GM12878 (cell line): ENCODE measurements at regions not wholly inside any gene's neighbourhood (a gene's known extent, or its start where the extent isn't known, plus 50 kb on each side); places are given as distances from the start of the nearest gene placed in this dataset.

Experiments
- EZH2 ChIP-seq: IDR thresholded peaks from 2 replicates; pipeline ENCODE4 v1.6.1; 2012; ENCODE audit warnings: low read depth, mild to moderate bottlenecking, control low read depth, inconsistent platforms, low read length, borderline replicate concordance; ENCODE audit not compliant: control insufficient read depth
- FOXM1 ChIP-seq: IDR thresholded peaks from 2 replicates; pipeline ENCODE4 v1.6.1; 2012; ENCODE audit warnings: low read depth, mild to moderate bottlenecking, inconsistent platforms, low read length, moderate library complexity
- MYC ChIP-seq: IDR thresholded peaks from 2 replicates; pipeline ENCODE4 v1.6.1; 2011; ENCODE audit warnings: mild to moderate bottlenecking, low read length, moderate library complexity, inconsistent platforms; ENCODE audit not compliant: insufficient read depth, insufficient replicate concordance, insufficient read length, severe bottlenecking
- NFYB ChIP-seq: IDR thresholded peaks from 2 replicates; pipeline ENCODE4 v1.6.1; 2011; ENCODE audit warnings: low read depth, mild to moderate bottlenecking, low read length, improper control_type of control experiment, moderate library complexity; ENCODE audit not compliant: insufficient read depth
- NR2C2 ChIP-seq: IDR thresholded peaks from 2 replicates; pipeline ENCODE4 v1.6.1; 2011; ENCODE audit warnings: borderline replicate concordance, low read depth; ENCODE audit not compliant: control insufficient read depth, insufficient read length
- PBX3 ChIP-seq: IDR thresholded peaks from 2 replicates; pipeline ENCODE4 v1.6.1; 2011; ENCODE audit warnings: mild to moderate bottlenecking, low read depth, low read length, moderate library complexity; ENCODE audit not compliant: insufficient replicate concordance
- POLR2A ChIP-seq: IDR thresholded peaks from 2 replicates; pipeline ENCODE4 v1.6.1; 2011; ENCODE audit warnings: low read depth, mild to moderate bottlenecking, low read length
- POLR2AphosphoS5 ChIP-seq: IDR thresholded peaks from 2 replicates; pipeline ENCODE4 v1.6.1; 2011; ENCODE audit warnings: mild to moderate bottlenecking, low read length, inconsistent platforms
- TF ChIP-seq, protein P1 (sequence below), 3 experiments: IDR thresholded peaks in 2 of 3; conservative IDR thresholded peaks in 1 of 3; 2 replicates each; pipeline ENCODE4 v1.5.1; 2011; ENCODE audit warnings: low read depth in 3 of 3, low read length in 3 of 3, mild to moderate bottlenecking in 3 of 3, control low read depth in 2 of 3, moderate library complexity in 2 of 3, inconsistent platforms in 1 of 3, mixed read lengths in 1 of 3; ENCODE audit not compliant: control insufficient read depth in 2 of 3, insufficient read depth in 1 of 3; ENCODE audit errors: extremely low read depth in 1 of 3

DNA sequence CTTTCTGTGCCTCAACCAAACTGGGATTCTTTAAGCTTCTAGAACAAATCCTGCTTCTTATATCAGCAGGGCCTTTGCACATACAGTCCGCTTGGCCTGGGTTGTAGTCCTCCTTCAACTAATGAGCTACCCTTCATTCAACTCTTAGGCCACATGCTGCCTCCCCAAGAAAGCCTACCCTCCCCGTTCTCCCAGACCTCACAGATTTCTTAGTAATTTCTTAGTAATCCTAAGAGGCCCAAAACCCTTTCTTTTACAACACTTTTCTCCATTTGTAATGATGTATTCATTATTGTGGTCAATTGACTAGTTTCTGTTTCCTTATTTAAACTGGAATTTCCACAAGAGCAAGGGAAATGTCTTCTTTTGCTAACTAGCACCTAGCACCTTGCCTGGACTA lies 233.1 kb downstream of the PPP1R2C start:
- TF ChIP-seq POLR2AphosphoS5 = no peak
- no peak for TF ChIP-seq EZH2
- TF ChIP-seq, protein P1, sequence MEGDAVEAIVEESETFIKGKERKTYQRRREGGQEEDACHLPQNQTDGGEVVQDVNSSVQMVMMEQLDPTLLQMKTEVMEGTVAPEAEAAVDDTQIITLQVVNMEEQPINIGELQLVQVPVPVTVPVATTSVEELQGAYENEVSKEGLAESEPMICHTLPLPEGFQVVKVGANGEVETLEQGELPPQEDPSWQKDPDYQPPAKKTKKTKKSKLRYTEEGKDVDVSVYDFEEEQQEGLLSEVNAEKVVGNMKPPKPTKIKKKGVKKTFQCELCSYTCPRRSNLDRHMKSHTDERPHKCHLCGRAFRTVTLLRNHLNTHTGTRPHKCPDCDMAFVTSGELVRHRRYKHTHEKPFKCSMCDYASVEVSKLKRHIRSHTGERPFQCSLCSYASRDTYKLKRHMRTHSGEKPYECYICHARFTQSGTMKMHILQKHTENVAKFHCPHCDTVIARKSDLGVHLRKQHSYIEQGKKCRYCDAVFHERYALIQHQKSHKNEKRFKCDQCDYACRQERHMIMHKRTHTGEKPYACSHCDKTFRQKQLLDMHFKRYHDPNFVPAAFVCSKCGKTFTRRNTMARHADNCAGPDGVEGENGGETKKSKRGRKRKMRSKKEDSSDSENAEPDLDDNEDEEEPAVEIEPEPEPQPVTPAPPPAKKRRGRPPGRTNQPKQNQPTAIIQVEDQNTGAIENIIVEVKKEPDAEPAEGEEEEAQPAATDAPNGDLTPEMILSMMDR (IDR thresholded peaks at IDR 0.05 in 2 of 3, conservative IDR thresholded peaks at IDR 0.05 in 1 of 3; ENCODE audit: control insufficient read depth in 2 of 3, extremely low read depth in 1 of 3, insufficient read depth in 1 of 3, low read depth in 3 of 3, low read length in 3 of 3) = no peak
- TF ChIP-seq NFYB = no peak
- no peak for TF ChIP-seq MYC
- TF ChIP-seq POLR2A = no peak
- TF ChIP-seq FOXM1 = no peak
- TF ChIP-seq PBX3 = no peak
- TF ChIP-seq NR2C2 = no peak
